ENCODE measurements at regions not wholly inside any gene's neighbourhood (a gene's known extent, or its start where the extent isn't known, plus 50 kb on each side); places are given as distances from the start of the nearest gene placed in this dataset.

DNA sequence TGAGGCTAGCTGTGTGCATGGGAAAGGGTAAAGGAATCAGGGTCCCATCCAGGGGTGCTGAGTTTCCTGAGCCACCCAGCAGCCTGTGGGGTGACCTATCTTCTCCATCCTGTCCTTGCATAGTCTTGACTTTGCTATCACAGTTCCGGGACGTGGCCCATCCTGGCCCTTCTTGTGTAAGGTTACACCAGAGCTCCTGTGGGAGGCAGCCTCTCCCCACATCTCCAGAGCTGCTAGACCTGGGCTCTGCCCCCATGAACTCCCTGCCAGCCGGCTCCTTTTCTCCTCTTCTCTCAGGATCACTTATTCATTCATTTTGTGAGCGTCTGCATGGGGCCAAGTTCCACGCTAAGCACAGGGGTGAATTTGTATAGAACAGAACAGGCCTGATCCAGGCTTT is 238.9 kb downstream of the TSHZ3 start:
- no peak for DNase-seq
- TF ChIP-seq, protein P1, sequence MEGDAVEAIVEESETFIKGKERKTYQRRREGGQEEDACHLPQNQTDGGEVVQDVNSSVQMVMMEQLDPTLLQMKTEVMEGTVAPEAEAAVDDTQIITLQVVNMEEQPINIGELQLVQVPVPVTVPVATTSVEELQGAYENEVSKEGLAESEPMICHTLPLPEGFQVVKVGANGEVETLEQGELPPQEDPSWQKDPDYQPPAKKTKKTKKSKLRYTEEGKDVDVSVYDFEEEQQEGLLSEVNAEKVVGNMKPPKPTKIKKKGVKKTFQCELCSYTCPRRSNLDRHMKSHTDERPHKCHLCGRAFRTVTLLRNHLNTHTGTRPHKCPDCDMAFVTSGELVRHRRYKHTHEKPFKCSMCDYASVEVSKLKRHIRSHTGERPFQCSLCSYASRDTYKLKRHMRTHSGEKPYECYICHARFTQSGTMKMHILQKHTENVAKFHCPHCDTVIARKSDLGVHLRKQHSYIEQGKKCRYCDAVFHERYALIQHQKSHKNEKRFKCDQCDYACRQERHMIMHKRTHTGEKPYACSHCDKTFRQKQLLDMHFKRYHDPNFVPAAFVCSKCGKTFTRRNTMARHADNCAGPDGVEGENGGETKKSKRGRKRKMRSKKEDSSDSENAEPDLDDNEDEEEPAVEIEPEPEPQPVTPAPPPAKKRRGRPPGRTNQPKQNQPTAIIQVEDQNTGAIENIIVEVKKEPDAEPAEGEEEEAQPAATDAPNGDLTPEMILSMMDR (IDR thresholded peaks at IDR 0.05): peak in 3 of 6 experiments; percentile 6 to 13 (median 8)
- TF ChIP-seq POLR2A (IDR thresholded peaks at IDR 0.05): no peak
- WGBS, 2 donors: 42 to 46% methylated on average over 2 to 4 of the region's 5 CpGs
- Histone ChIP-seq H3K9me3 (no peaks in the 10 kb centered on the region), H3K27ac (no peak overlapping the region), H3K4me3 (no peak overlapping the region), H3K4me1 (no peaks in the 10 kb centered on the region), H3K27me3 (no peaks in the 10 kb centered on the region), H3K36me3 (no peaks in the 10 kb centered on the region)
- intact Hi-C loops (cut with DNase I): no loop called here

DNA sequence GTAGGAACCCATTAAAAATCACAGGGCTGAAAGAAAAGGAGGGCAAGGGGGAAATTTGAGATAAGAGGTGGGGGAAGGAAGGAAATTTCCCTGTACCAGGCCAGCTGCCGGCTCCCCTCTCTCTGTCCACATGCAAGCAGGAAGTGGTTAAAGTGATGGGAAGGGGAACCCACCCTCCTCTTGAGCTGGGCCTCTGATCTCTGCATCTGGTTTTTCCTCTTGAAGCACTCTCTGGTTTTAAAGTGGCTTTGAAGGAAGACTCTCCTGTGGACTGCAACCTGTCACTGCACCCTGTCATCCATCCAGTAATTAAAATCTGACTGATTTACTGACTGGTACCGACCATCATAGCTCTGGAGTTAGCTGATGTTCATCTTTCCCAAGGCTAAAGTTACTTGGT is 239.6 kb downstream of the TSHZ3 start:
- Histone ChIP-seq H3K27ac (no peak overlapping the region), H3K4me1 (no peaks in the 10 kb centered on the region), H3K4me3 (no peak overlapping the region), H3K36me3 (no peaks in the 10 kb centered on the region), H3K27me3 (no peaks in the 10 kb centered on the region), H3K9me3 (no peaks in the 10 kb centered on the region)
- DNase-seq: no peak
- WGBS, 2 donors: 55 to 57% methylated on average over 2 of the region's 2 CpGs
- intact Hi-C loops (cut with DNase I): no loop called here
- TF ChIP-seq, protein P1 (IDR thresholded peaks at IDR 0.05): no peak

DNA sequence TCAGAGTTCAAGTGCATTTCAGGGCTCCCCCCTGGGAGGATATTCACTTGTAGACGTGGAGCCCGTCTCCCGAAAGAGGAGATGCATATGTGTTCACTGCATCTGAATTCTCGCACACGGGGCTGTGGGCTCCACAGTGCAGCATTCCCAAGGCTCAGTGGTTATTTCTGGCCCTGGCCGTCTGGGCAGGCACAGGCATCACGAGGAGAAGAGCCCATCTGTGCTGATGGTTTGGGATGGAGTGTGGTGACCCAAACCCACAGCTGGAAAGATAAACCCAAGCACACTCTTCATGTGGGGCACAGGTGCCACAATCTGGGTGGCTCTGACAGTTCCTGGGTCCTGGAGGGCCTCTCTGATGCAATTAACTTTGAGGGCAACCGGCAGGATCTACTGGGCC is 242.1 kb downstream of the TSHZ3 start:
- TF ChIP-seq, protein P1 (IDR thresholded peaks at IDR 0.05): no peak
- TF ChIP-seq POLR2A (IDR thresholded peaks at IDR 0.05): no peak
- no peak for DNase-seq
- intact Hi-C loops (cut with DNase I): no loop called here
- WGBS, 2 donors: 76 to 80% methylated on average over 7 of the region's 8 CpGs
- no peaks in the 10 kb centered on the region for H3K4me1 ChIP-seq
- no peaks in the 10 kb centered on the region for H3K36me3 ChIP-seq
- H3K27me3 ChIP-seq: no peaks in the 10 kb centered on the region
- no peak overlapping the region for H3K27ac ChIP-seq
- H3K9me3 ChIP-seq: no peaks in the 10 kb centered on the region
- no peak overlapping the region for H3K4me3 ChIP-seq

DNA sequence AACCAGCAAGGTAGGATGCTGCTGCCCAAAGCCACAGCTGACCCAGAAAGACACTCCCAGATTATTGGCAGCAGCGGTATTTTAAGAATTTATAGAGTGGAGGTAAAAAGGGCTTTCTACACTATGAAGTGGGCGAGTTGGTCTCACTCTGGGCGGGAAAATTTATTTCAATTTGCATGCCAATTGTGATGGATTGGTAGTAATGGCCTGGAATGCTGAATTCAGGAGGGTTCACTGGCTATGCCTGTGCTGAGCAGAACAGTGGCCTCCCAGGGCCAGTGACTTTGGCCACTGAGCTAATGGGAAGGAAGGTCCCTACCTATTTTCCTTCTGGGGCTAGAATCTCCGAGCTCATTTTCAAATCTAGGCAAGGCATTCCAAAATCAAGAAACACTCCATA is 243.5 kb downstream of the TSHZ3 start:
- no peaks in the 10 kb centered on the region for H3K36me3 ChIP-seq
- H3K27ac ChIP-seq: no peak overlapping the region
- H3K4me1 ChIP-seq: no peaks in the 10 kb centered on the region
- no peak overlapping the region for H3K4me3 ChIP-seq
- H3K9me3 ChIP-seq: no peaks in the 10 kb centered on the region
- TF ChIP-seq, protein P1 (IDR thresholded peaks at IDR 0.05): no peak
- TF ChIP-seq POLR2A (IDR thresholded peaks at IDR 0.05): no peak
- intact Hi-C loops (cut with DNase I): no loop called here
- DNase-seq: no peak
- WGBS, 2 donors: 68% methylated on average over 4 of the region's 4 CpGs
- no peaks in the 10 kb centered on the region for H3K27me3 ChIP-seq

DNA sequence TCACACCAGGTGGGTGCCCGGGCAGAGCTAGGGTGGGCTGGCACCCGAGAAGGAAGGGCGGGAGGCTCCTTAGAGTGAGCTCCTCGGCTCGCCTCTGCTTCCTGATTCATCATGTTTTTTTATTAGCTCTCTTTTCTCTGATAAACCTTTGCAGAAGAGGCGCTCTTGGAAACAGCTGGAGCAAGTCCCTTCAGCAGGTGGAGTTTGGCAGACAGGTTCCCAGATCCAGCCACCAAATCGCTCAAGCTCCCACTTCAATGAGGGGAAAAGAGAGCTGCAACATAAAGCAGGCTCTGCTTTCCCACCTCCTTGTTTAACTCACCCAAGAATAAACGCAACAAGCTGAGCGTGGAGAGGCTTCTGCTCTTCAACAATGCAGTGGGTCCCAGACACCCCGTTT is 244.8 kb downstream of the TSHZ3 start:
- TF ChIP-seq, protein P1 (IDR thresholded peaks at IDR 0.05): no peak
- TF ChIP-seq POLR2A (IDR thresholded peaks at IDR 0.05): no peak
- Histone ChIP-seq H3K4me3 (no peak overlapping the region), H3K27ac (no peak overlapping the region), H3K27me3 (no peaks in the 10 kb centered on the region), H3K4me1 (no peaks in the 10 kb centered on the region), H3K9me3 (no peaks in the 10 kb centered on the region), H3K36me3 (no peaks in the 10 kb centered on the region)
- no peak for DNase-seq
- 73 to 75% methylated on average over 10 of the region's 10 CpGs for WGBS, 2 donors
- intact Hi-C loops (cut with DNase I): no loop called here
